ENCODE measurements at regions not wholly inside any gene's neighbourhood (a gene's known extent, or its start where the extent isn't known, plus 50 kb on each side); places are given as distances from the start of the nearest gene placed in this dataset.

GRCh38 chr9:81123526-81123925 lies 565.8 kb downstream of the TLE1 start (continued):
- TF ChIP-seq ZNF550 (CRISPR knock-in tag; IDR thresholded peaks at IDR 0.05; ENCODE audit: borderline replicate concordance) (no peak), MAX (IDR thresholded peaks at IDR 0.05) (no peak)

GRCh38 chr9:81122749-81123148 lies 566.6 kb downstream of the TLE1 start:
- ATAC-seq (no peak), FAIRE-seq (no peak), DNase-seq (ENCODE audit: low spot score) (no peak)
- H3K4me1 ChIP-seq (ENCODE audit: insufficient read depth, low read length): no peaks in the 10 kb centered on the region
- BruUV-seq (replicated peaks): no TSS peak
- H3K9ac ChIP-seq (ENCODE audit: insufficient read depth, low read depth, low read length): no peak overlapping the region
- no peaks in the 10 kb centered on the region for H4K20me1 ChIP-seq (ENCODE audit: insufficient read depth, low read length)
- no peak overlapping the region for H3K27ac ChIP-seq (ENCODE audit: extremely low read length, insufficient read depth, low read length)
- POLR2A ChIA-PET: no interaction called here
- CTCF ChIA-PET (ENCODE audit: low intra/inter-chr PET ratio, low total read pairs): no interaction called here
- intact Hi-C loops (cut with micrococcal nuclease; ENCODE audit: unreplicated experiment) (no loop called here), in situ Hi-C loops (cut with HindIII; ENCODE audit: extremely low pct_ligation_motif_present, low pct_unique_long_range_greater_than_20kb) (no loop called here)
- H3K9me3 ChIP-seq (ENCODE audit: low read length): no peaks in the 10 kb centered on the region
- H3K27me3 ChIP-seq (ENCODE audit: control insufficient read depth in 1 of 2, insufficient read depth in 2 of 2, low read length in 2 of 2): no peaks in the 10 kb centered on the region
- H3K4me2 ChIP-seq (ENCODE audit: low read depth, low read length): no peak overlapping the region
- TF ChIP-seq SPEN (CRISPR knock-in tag; IDR thresholded peaks at IDR 0.05; ENCODE audit: low read depth) (no peak), NCOR1 (IDR thresholded peaks at IDR 0.05; ENCODE audit: borderline replicate concordance, low read length) (no peak), THAP7 (CRISPR knock-in tag; IDR thresholded peaks at IDR 0.05) (no peak), ZNF138 (CRISPR knock-in tag; IDR thresholded peaks at IDR 0.05; ENCODE audit: low read depth) (no peak), NCOA1 (CRISPR knock-in tag; IDR thresholded peaks at IDR 0.05) (no peak), ZNF776 (CRISPR knock-in tag; IDR thresholded peaks at IDR 0.05) (no peak), PRPF4 (IDR thresholded peaks at IDR 0.05; ENCODE audit: low read depth, low read length, poor library complexity, severe bottlenecking) (no peak), ZBTB33 (CRISPR knock-in tag; IDR thresholded peaks at IDR 0.05) (no peak), ZFP90 (CRISPR knock-in tag; IDR thresholded peaks at IDR 0.05; ENCODE audit: borderline replicate concordance) (no peak), ELK4 (CRISPR knock-in tag; IDR thresholded peaks at IDR 0.05; ENCODE audit: borderline replicate concordance) (no peak), NR3C1 (CRISPR knock-in tag; IDR thresholded peaks at IDR 0.05) (no peak)
- no CpG with 5 or more reads among the region's 2 CpGs for WGBS (ENCODE audit: low lambda C conversion rate)
- no peaks in the 10 kb centered on the region for H3K36me3 ChIP-seq (replicated peaks in 1 of 2; ENCODE audit: control insufficient read depth in 1 of 2, insufficient read depth in 2 of 2, low read length in 2 of 2)
- no peaks in the 10 kb centered on the region for H3K79me2 ChIP-seq (ENCODE audit: insufficient read depth, low read length)
- no peak overlapping the region for H2AFZ ChIP-seq (ENCODE audit: low read length)
- H3K4me3 ChIP-seq (replicated peaks in 1 of 3; ENCODE audit: insufficient read depth in 1 of 3, low read depth in 2 of 3, low read length in 3 of 3): no peak overlapping the region
